Stomach (tissue), 4 donors: ENCODE measurements at regions not wholly inside any gene's neighbourhood (a gene's known extent, or its start where the extent isn't known, plus 50 kb on each side); places are given as distances from the start of the nearest gene placed in this dataset.

ENCODE experiments used
- CTCF ChIP-seq, 7 experiments: fragments of 450-650 bp in 4 of 7; fragments of 200-600 bp in 3 of 7; sonication (generic) in 3 of 7; IDR thresholded peaks; one replicate each; pipeline ENCODE4 v1.5.1; 2016 to 2019; ENCODE audit warnings: antibody characterized with exemption in 7 of 7, control low read depth in 2 of 7, mild to moderate bottlenecking in 1 of 7
- EP300 ChIP-seq: sonication (generic); formaldehyde crosslinking; IDR thresholded peaks from one replicate; pipeline ENCODE4 v1.6.1; 2017; ENCODE audit warnings: antibody characterized with exemption
- POLR2A ChIP-seq, 4 donors: fragments of 450-650 bp; IDR thresholded peaks; one replicate each; pipeline ENCODE4 v1.6.1; 2016; ENCODE audit warnings: antibody characterized with exemption in 4 of 4, control low read depth in 2 of 4, mild to moderate bottlenecking in 1 of 4, moderate library complexity in 1 of 4
- POLR2AphosphoS5 ChIP-seq, 3 donors: sonication (generic); formaldehyde crosslinking; IDR thresholded peaks; one replicate each; pipeline ENCODE4 v1.6.1; 2016; ENCODE audit warnings: antibody characterized with exemption in 3 of 3

GRCh38 chr3:120524171-120524923 is 71.8 kb upstream of the NDUFB4 start:
- TF ChIP-seq CTCF (IDR thresholded peaks at IDR 0.05) (no peak), POLR2A (IDR thresholded peaks at IDR 0.05) (no peak), POLR2AphosphoS5 (IDR thresholded peaks at IDR 0.05) (no peak), EP300 (no peak)
